WTC11 (cell line): ENCODE measurements at regions not wholly inside any gene's neighbourhood (a gene's known extent, or its start where the extent isn't known, plus 50 kb on each side); places are given as distances from the start of the nearest gene placed in this dataset.

ENCODE experiments used
- ATAC-seq: fragments of 200-7000 bp; cut with Tn5 transposase; 2 replicates; pipeline ENCODE4 v1.10.0; 2021; ENCODE audit warnings: mild to moderate bottlenecking, moderate library complexity
- CTCF ChIA-PET: fragments of 300-600 bp; sonication (Branson Sonifier 250); formaldehyde crosslinking; loops from one replicate; lab custom pipeline; 2021; ENCODE audit warnings: antibody characterized with exemption; lab: Charles Lee
- POLR2A ChIA-PET: fragments of 350-600 bp; sonication (Branson Sonifier 250); formaldehyde crosslinking; loops from one replicate; lab custom pipeline; 2021; ENCODE audit warnings: antibody characterized with exemption; lab: Charles Lee
- DNase-seq: peaks from one replicate; pipeline ENCODE4 v3.0.0; 2021; ENCODE audit warnings: low spot score
- H3K27ac Mint-ChIP-seq: 2 replicates; pipeline ENCODE4 v1.8.0; 2021; ENCODE audit warnings: mixed read lengths
- H3K27me3 Mint-ChIP-seq: 2 replicates; pipeline ENCODE4 v1.8.0; 2021; ENCODE audit warnings: low read depth, mild to moderate bottlenecking, moderate library complexity, mixed read lengths
- H3K36me3 Mint-ChIP-seq: 2 replicates; pipeline ENCODE4 v1.8.0; 2021; ENCODE audit warnings: mixed read lengths
- H3K4me1 Mint-ChIP-seq: 2 replicates; pipeline ENCODE4 v1.8.0; 2022; ENCODE audit warnings: mixed read lengths
- H3K4me3 Mint-ChIP-seq: 2 replicates; pipeline ENCODE4 v1.8.0; 2021; ENCODE audit warnings: mild to moderate bottlenecking, moderate library complexity, mixed read lengths
- H3K9me3 Mint-ChIP-seq: 2 replicates; pipeline ENCODE4 v1.8.0; 2021; ENCODE audit warnings: mixed read lengths
- CREB1 ChIP-seq: sonication (generic); formaldehyde crosslinking; IDR thresholded peaks from 2 replicates; pipeline ENCODE4 v1.8.0; 2023; ENCODE audit warnings: mild to moderate bottlenecking, missing genetic modification reagents
- EMX1 ChIP-seq: fragments of 250-450 bp; sonication (Bioruptor Pico); IDR thresholded peaks from 2 replicates; pipeline ENCODE4 v1.8.0; 2021; ENCODE audit warnings: mild to moderate bottlenecking
- FOXK1 ChIP-seq: sonication (generic); formaldehyde crosslinking; IDR thresholded peaks from 2 replicates; pipeline ENCODE4 v1.8.0; 2022; ENCODE audit warnings: mild to moderate bottlenecking, moderate library complexity, missing genetic modification reagents
- GRHL2 ChIP-seq: fragments of 250-450 bp; sonication (Bioruptor Pico); IDR thresholded peaks from 2 replicates; pipeline ENCODE4 v1.8.0; 2022; ENCODE audit warnings: mild to moderate bottlenecking, moderate library complexity; ENCODE audit not compliant: insufficient replicate concordance, severe bottlenecking
- GTF2I ChIP-seq: fragments of 250-450 bp; sonication (Bioruptor Pico); conservative IDR thresholded peaks from 2 replicates; pipeline ENCODE4 v1.4.0; 2021; ENCODE audit warnings: mild to moderate bottlenecking
- HMGA2 ChIP-seq: fragments of 250-450 bp; sonication (Bioruptor Pico); IDR thresholded peaks from 2 replicates; pipeline ENCODE4 v1.4.0; 2021; ENCODE audit warnings: mild to moderate bottlenecking, moderate library complexity
- NFATC4 ChIP-seq: fragments of 250-450 bp; sonication (Bioruptor Pico); IDR thresholded peaks from 2 replicates; pipeline ENCODE4 v1.9.0; 2021; ENCODE audit warnings: mild to moderate bottlenecking
- NFE2L1 ChIP-seq: sonication (generic); formaldehyde crosslinking; IDR thresholded peaks from 2 replicates; pipeline ENCODE4 v1.8.1; 2023; ENCODE audit warnings: missing genetic modification reagents
- NR1H2 ChIP-seq: sonication (generic); formaldehyde crosslinking; IDR thresholded peaks from 2 replicates; pipeline ENCODE4 v1.9.0; 2021; ENCODE audit warnings: mild to moderate bottlenecking, moderate library complexity, missing genetic modification reagents
- SOX15 ChIP-seq: fragments of 250-450 bp; sonication (Bioruptor Pico); IDR thresholded peaks from 2 replicates; pipeline ENCODE4 v1.9.0; 2021; ENCODE audit warnings: mild to moderate bottlenecking
- ZBTB21 ChIP-seq: sonication (generic); formaldehyde crosslinking; IDR thresholded peaks from 2 replicates; pipeline ENCODE4 v1.8.1; 2023; ENCODE audit warnings: mild to moderate bottlenecking, missing genetic modification reagents, borderline replicate concordance
- ZNF219 ChIP-seq: sonication (generic); formaldehyde crosslinking; IDR thresholded peaks from 2 replicates; pipeline ENCODE4 v1.8.0; 2023; ENCODE audit warnings: missing genetic modification reagents, mild to moderate bottlenecking, borderline replicate concordance
- ZNF416 ChIP-seq: fragments of 250-450 bp; sonication (Bioruptor Pico); IDR thresholded peaks from 2 replicates; pipeline ENCODE4 v1.9.0; 2021; ENCODE audit warnings: mild to moderate bottlenecking, inconsistent platforms
- TF ChIP-seq, protein P1 (sequence below): fragments of 250-450 bp; sonication (Bioruptor Pico); IDR thresholded peaks from 2 replicates; pipeline ENCODE4 v1.9.0; 2021; ENCODE audit warnings: moderate library complexity, mild to moderate bottlenecking, inconsistent platforms, borderline replicate concordance
- TF ChIP-seq, protein P2 (sequence below): sonication (generic); formaldehyde crosslinking; IDR thresholded peaks from 2 replicates; pipeline ENCODE4 v1.8.1; 2022; ENCODE audit warnings: missing genetic modification reagents, borderline replicate concordance
- TF ChIP-seq, protein P3 (sequence below): sonication (generic); formaldehyde crosslinking; IDR thresholded peaks from 2 replicates; pipeline ENCODE4 v1.8.1; 2023; ENCODE audit warnings: mild to moderate bottlenecking, missing genetic modification reagents
- TF ChIP-seq, protein P4 (sequence below): sonication (generic); formaldehyde crosslinking; IDR thresholded peaks from 2 replicates; pipeline ENCODE4 v1.8.0; 2023; ENCODE audit warnings: missing genetic modification reagents, mild to moderate bottlenecking, borderline replicate concordance
- TF ChIP-seq, protein P5 (sequence below): sonication (generic); formaldehyde crosslinking; IDR thresholded peaks from 2 replicates; pipeline ENCODE4 v1.8.1; 2023; ENCODE audit warnings: mild to moderate bottlenecking, missing genetic modification reagents, moderate library complexity
- TF ChIP-seq, protein P6 (sequence below): sonication (generic); formaldehyde crosslinking; IDR thresholded peaks from 2 replicates; pipeline ENCODE4 v1.8.1; 2022; ENCODE audit warnings: mild to moderate bottlenecking, missing genetic modification reagents, moderate library complexity, borderline replicate concordance
- TF ChIP-seq, protein P7 (sequence below): sonication (generic); formaldehyde crosslinking; IDR thresholded peaks from 2 replicates; pipeline ENCODE4 v1.8.0; 2022; ENCODE audit warnings: mild to moderate bottlenecking, missing genetic modification reagents
- TF ChIP-seq, protein P8 (sequence below): sonication (generic); formaldehyde crosslinking; IDR thresholded peaks from 2 replicates; pipeline ENCODE4 v1.8.0; 2022; ENCODE audit warnings: mild to moderate bottlenecking, missing genetic modification reagents

DNA sequence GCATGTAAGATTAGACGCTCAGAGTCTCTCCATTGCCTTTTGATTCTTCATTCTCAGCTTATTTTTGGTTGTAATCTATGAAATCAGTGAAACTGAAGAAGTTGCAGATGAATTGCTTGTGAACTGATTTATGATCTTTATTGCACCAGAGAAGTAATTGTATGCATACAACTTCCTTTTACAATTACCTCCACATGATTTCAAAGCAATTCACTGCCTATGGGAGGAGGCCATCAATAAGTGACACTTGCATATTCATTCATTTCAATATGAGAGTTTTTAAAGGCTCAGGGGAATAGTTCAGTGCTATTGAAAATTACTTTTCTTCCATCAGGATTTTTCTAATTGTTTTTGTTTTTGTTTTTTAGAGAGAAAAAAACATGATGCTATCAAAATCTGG, 222.3 kb downstream of the NKX6-1 start:
- CTCF ChIA-PET = no interaction called here
- Mint-ChIP-seq H3K36me3 (no peaks in the 10 kb centered on the region), H3K27ac (no peak overlapping the region), H3K4me1 (0 out of 2 replicates have a peak, but pooled peaks cover 3% of the 10 kb centered on the region), H3K9me3 (no peaks in the 10 kb centered on the region), H3K27me3 (no peaks in the 10 kb centered on the region), H3K4me3 (no peak overlapping the region)
- POLR2A ChIA-PET = no interaction called here
- TF ChIP-seq GRHL2 (CRISPR knock-in tag) = no peak
- TF ChIP-seq ZBTB21 (CRISPR knock-in tag) = no peak
- TF ChIP-seq ZNF416 (CRISPR knock-in tag) = no peak
- TF ChIP-seq, protein P1, sequence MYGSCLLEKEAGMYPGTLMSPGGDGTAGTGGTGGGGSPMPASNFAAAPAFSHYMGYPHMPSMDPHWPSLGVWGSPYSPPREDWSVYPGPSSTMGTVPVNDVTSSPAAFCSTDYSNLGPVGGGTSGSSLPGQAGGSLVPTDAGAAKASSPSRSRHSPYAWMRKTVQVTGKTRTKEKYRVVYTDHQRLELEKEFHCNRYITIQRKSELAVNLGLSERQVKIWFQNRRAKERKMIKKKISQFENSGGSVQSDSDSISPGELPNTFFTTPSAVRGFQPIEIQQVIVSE (CRISPR knock-in tag) = no peak
- no peak for TF ChIP-seq EMX1 (CRISPR knock-in tag)
- TF ChIP-seq, protein P2, sequence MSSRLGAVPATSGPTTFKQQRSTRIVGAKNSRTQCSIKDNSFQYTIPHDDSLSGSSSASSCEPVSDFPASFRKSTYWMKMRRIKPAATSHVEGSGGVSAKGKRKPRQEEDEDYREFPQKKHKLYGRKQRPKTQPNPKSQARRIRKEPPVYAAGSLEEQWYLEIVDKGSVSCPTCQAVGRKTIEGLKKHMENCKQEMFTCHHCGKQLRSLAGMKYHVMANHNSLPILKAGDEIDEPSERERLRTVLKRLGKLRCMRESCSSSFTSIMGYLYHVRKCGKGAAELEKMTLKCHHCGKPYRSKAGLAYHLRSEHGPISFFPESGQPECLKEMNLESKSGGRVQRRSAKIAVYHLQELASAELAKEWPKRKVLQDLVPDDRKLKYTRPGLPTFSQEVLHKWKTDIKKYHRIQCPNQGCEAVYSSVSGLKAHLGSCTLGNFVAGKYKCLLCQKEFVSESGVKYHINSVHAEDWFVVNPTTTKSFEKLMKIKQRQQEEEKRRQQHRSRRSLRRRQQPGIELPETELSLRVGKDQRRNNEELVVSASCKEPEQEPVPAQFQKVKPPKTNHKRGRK (CRISPR knock-in tag) = no peak
- no peak for TF ChIP-seq NFATC4 (CRISPR knock-in tag)
- TF ChIP-seq CREB1 (CRISPR knock-in tag) = no peak
- TF ChIP-seq, protein P3, sequence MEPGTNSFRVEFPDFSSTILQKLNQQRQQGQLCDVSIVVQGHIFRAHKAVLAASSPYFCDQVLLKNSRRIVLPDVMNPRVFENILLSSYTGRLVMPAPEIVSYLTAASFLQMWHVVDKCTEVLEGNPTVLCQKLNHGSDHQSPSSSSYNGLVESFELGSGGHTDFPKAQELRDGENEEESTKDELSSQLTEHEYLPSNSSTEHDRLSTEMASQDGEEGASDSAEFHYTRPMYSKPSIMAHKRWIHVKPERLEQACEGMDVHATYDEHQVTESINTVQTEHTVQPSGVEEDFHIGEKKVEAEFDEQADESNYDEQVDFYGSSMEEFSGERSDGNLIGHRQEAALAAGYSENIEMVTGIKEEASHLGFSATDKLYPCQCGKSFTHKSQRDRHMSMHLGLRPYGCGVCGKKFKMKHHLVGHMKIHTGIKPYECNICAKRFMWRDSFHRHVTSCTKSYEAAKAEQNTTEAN = no peak
- TF ChIP-seq SOX15 (CRISPR knock-in tag) = no peak
- TF ChIP-seq, protein P4, sequence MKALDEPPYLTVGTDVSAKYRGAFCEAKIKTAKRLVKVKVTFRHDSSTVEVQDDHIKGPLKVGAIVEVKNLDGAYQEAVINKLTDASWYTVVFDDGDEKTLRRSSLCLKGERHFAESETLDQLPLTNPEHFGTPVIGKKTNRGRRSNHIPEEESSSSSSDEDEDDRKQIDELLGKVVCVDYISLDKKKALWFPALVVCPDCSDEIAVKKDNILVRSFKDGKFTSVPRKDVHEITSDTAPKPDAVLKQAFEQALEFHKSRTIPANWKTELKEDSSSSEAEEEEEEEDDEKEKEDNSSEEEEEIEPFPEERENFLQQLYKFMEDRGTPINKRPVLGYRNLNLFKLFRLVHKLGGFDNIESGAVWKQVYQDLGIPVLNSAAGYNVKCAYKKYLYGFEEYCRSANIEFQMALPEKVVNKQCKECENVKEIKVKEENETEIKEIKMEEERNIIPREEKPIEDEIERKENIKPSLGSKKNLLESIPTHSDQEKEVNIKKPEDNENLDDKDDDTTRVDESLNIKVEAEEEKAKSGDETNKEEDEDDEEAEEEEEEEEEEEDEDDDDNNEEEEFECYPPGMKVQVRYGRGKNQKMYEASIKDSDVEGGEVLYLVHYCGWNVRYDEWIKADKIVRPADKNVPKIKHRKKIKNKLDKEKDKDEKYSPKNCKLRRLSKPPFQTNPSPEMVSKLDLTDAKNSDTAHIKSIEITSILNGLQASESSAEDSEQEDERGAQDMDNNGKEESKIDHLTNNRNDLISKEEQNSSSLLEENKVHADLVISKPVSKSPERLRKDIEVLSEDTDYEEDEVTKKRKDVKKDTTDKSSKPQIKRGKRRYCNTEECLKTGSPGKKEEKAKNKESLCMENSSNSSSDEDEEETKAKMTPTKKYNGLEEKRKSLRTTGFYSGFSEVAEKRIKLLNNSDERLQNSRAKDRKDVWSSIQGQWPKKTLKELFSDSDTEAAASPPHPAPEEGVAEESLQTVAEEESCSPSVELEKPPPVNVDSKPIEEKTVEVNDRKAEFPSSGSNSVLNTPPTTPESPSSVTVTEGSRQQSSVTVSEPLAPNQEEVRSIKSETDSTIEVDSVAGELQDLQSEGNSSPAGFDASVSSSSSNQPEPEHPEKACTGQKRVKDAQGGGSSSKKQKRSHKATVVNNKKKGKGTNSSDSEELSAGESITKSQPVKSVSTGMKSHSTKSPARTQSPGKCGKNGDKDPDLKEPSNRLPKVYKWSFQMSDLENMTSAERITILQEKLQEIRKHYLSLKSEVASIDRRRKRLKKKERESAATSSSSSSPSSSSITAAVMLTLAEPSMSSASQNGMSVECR (CRISPR knock-in tag) = no peak
- DNase-seq (no peak), ATAC-seq (no peak)

DNA sequence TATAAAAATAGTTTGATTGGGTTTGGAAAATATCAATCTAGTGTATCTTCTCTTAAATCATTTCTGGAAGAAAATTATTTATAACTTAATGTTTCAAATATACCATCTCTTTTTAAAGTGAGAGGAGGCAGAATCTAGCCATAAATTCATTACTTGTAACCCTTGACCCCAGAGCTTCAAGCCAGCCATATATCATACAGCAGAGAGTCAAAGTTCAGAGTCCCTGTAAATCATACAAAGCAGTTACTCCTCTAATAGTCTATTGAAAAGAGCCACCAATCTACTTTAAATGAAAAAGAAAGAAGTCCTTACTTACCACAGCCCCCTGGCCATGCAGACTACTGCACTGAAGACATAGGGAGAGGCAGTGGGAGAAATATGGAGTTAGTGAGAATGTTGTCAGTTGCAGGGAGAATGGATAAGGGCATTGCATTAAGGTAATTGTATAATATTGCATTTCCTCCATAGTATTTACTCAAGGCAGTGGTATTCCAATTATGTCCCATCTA, 229.5 kb downstream of the NKX6-1 start:
- POLR2A ChIA-PET = no interaction called here
- no peaks in the 10 kb centered on the region for H3K9me3 Mint-ChIP-seq
- H3K27ac Mint-ChIP-seq = no peak overlapping the region
- DNase-seq (no peak), ATAC-seq (no peak)
- CTCF ChIA-PET = no interaction called here
- no peaks in the 10 kb centered on the region for H3K27me3 Mint-ChIP-seq
- H3K4me1 Mint-ChIP-seq = no peaks in the 10 kb centered on the region
- TF ChIP-seq NFE2L1 (CRISPR knock-in tag) (no peak), NFATC4 (CRISPR knock-in tag) (no peak), EMX1 (CRISPR knock-in tag) (no peak), ZNF219 (CRISPR knock-in tag) (no peak), NR1H2 (no peak), ZNF416 (CRISPR knock-in tag) (no peak), HMGA2 (CRISPR knock-in tag) (no peak), GTF2I (no peak), FOXK1 (no peak)
- TF ChIP-seq, protein P5, sequence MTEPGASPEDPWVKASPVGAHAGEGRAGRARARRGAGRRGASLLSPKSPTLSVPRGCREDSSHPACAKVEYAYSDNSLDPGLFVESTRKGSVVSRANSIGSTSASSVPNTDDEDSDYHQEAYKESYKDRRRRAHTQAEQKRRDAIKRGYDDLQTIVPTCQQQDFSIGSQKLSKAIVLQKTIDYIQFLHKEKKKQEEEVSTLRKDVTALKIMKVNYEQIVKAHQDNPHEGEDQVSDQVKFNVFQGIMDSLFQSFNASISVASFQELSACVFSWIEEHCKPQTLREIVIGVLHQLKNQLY (CRISPR knock-in tag) = no peak
- TF ChIP-seq, protein P6, sequence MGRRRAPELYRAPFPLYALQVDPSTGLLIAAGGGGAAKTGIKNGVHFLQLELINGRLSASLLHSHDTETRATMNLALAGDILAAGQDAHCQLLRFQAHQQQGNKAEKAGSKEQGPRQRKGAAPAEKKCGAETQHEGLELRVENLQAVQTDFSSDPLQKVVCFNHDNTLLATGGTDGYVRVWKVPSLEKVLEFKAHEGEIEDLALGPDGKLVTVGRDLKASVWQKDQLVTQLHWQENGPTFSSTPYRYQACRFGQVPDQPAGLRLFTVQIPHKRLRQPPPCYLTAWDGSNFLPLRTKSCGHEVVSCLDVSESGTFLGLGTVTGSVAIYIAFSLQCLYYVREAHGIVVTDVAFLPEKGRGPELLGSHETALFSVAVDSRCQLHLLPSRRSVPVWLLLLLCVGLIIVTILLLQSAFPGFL (CRISPR knock-in tag) = no peak
- TF ChIP-seq, protein P7, sequence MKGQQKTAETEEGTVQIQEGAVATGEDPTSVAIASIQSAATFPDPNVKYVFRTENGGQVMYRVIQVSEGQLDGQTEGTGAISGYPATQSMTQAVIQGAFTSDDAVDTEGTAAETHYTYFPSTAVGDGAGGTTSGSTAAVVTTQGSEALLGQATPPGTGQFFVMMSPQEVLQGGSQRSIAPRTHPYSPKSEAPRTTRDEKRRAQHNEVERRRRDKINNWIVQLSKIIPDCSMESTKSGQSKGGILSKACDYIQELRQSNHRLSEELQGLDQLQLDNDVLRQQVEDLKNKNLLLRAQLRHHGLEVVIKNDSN (CRISPR knock-in tag) = no peak
- TF ChIP-seq, protein P8, sequence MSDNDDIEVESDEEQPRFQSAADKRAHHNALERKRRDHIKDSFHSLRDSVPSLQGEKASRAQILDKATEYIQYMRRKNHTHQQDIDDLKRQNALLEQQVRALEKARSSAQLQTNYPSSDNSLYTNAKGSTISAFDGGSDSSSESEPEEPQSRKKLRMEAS = no peak
- no peaks in the 10 kb centered on the region for H3K36me3 Mint-ChIP-seq
- no peak overlapping the region for H3K4me3 Mint-ChIP-seq
